Pancreas (tissue), 10 donors: ENCODE measurements at regions not wholly inside any gene's neighbourhood (a gene's known extent, or its start where the extent isn't known, plus 50 kb on each side); places are given as distances from the start of the nearest gene placed in this dataset.

Experiments used
- ATAC-seq, 4 donors: fragments of 200-7000 bp; cut with Tn5 transposase; one replicate each; pipeline versions ENCODE4 v1.8.0 to v1.9.1; 2020; ENCODE audit warnings: mild to moderate bottlenecking in 4 of 4, moderate library complexity in 4 of 4
- DNase-seq, 6 donors: peaks; one replicate each; pipeline ENCODE4 v3.0.0-alpha.2; 2020
- FAIRE-seq: peaks from 2 replicates; lab custom pipeline; 2012; peaks lifted over from hg19 to GRCh38; lab: Jason Lieb, UNC
- H3K27ac ChIP-seq, 4 donors: fragments of 200-600 bp; sonication (generic); 1 replicate in 3 of 4; 2 replicates in 1 of 4; pipeline versions ENCODE4 v1.5.0 to v1.8.0; 2020
- H3K27me3 ChIP-seq, 4 donors: fragments of 200-600 bp; one replicate each; pipeline ENCODE4 v1.8.0; 2021
- H3K36me3 ChIP-seq, 3 donors: fragments of 200-600 bp; sonication (generic) in 1 of 3; one replicate each; pipeline versions ENCODE4 v1.5.0 to v1.8.0; 2020 to 2021
- H3K4me1 ChIP-seq, 3 donors: fragments of 200-600 bp; one replicate each; pipeline ENCODE4 v1.8.0; 2021
- H3K4me3 ChIP-seq, 4 donors: fragments of 200-600 bp; sonication (generic) in 2 of 4; one replicate each; pipeline versions ENCODE4 v1.5.0 to v1.8.0; 2020 to 2021
- H3K9me3 ChIP-seq, 4 donors: fragments of 200-600 bp; one replicate each; pipeline ENCODE4 v1.8.0; 2021
- CTCF ChIP-seq, 4 donors: fragments of 200-600 bp; sonication (generic) in 3 of 4; IDR thresholded peaks; one replicate each; pipeline versions ENCODE4 v1.5.0 to v1.8.0; 2021; ENCODE audit warnings: antibody characterized with exemption in 4 of 4
- whole genome bisulfite sequencing, 2 donors: extraction: QIAGEN DNeasy Blood & Tissue Kit; methylation state at CpG; one replicate each; pipeline ENCODE4 v1.1.7; 2013; 5-methylcytosine and 5-hydroxymethylcytosine counted together
- intact Hi-C, 3 donors: fragments of 100-400 bp; cut with DNase I; formaldehyde crosslinking; loops; one replicate each; pipeline versions ENCODE4 v1.11.1 to v1.14.2; 2022
- donor health status: healthy with polysubstance abuse.
- donor health status: DM: no; HTN: no; CAD: no; lungs with moderate emphysema.
- donor health status: DM: no; HTN: no; CAD: no.
- donor health status: control.
- donor health status: control.
- donor health status: Bipolar disorder and iron deficiency.
- donor health status: DM: yes; HTN: yes; CAD: no.
- donor health status: DM: no; HTN: no; CAD: no.
- donor health status: DM: no; HTN: no; CAD: no.
- donor health status: DM: yes; HTN: yes; CAD: no.

DNA sequence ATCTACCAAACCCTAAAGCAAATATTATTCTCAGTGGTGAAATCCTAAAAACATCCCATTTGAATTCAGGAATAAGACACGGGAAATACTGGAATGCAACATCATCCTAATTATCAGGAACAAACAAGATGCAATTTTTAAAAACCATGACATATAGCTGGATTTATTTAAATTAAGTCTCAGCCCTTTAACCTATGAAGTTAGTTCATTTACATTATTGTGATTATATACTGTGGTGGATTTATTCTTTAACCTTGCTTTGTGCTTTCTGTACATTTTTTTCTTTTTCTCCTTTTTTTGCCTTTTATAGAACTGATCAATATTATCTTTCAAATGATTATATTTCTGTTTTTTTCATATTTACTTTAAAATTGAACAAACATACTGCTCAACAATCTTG lies 59.8 kb upstream of the ARMC2 start:
- ATAC-seq = no peak
- no peaks in the 10 kb centered on the region for H3K36me3 ChIP-seq
- no peak for FAIRE-seq
- TF ChIP-seq CTCF (IDR thresholded peaks at IDR 0.05) = no peak
- no peak overlapping the region for H3K4me3 ChIP-seq
- 77 to 78% methylated on average over 1 of the region's 1 CpG for WGBS, 2 donors
- peaks cover 1 to 5% (median 3%) of the 10 kb centered on the region in 3 donors for H3K4me1 ChIP-seq
- H3K9me3 ChIP-seq = no peaks in the 10 kb centered on the region
- no peak overlapping the region for H3K27ac ChIP-seq
- H3K27me3 ChIP-seq = no peaks in the 10 kb centered on the region
- DNase-seq = no peak
- intact Hi-C loops = loop anchor here in 2 of 3 donors (10.0 kb wide), 1 partner anchor 234 kb away; no protein-coding TSS in a partner anchor

DNA sequence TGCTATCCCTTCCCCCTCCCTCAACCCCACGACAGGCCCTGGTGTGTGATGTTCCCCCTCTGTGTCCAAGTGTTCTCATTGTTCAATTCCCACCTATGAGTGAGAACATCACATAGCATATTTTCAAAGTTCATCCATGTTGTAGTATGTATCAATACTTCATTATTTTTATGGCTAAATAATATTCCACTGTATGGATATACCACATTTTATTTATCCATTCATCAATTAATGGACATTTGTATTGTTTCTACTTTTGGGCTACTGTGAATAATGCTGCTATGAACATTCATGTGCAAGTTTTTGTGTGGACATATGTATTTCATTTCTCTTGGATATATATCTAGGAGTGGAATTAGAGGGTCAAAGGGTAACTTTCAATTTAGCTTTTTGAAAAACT lies 58.7 kb upstream of the ARMC2 start:
- TF ChIP-seq CTCF (IDR thresholded peaks at IDR 0.05) = no peak
- H3K36me3 ChIP-seq = no peaks in the 10 kb centered on the region
- ATAC-seq = no peak
- DNase-seq = no peak
- WGBS, 2 donors = 95 to 97% methylated on average over 1 of the region's 1 CpG
- no peak overlapping the region for H3K4me3 ChIP-seq
- peaks cover 7 to 13% (median 11%) of the 10 kb centered on the region in 3 donors for H3K4me1 ChIP-seq
- no peaks in the 10 kb centered on the region for H3K27me3 ChIP-seq
- no peak overlapping the region for H3K27ac ChIP-seq
- FAIRE-seq = peak; percentile 39
- no peaks in the 10 kb centered on the region for H3K9me3 ChIP-seq
- intact Hi-C loops = loop anchor here in 2 of 3 donors (10.0 kb wide), 1 partner anchor 235 kb away; no protein-coding TSS in a partner anchor

DNA sequence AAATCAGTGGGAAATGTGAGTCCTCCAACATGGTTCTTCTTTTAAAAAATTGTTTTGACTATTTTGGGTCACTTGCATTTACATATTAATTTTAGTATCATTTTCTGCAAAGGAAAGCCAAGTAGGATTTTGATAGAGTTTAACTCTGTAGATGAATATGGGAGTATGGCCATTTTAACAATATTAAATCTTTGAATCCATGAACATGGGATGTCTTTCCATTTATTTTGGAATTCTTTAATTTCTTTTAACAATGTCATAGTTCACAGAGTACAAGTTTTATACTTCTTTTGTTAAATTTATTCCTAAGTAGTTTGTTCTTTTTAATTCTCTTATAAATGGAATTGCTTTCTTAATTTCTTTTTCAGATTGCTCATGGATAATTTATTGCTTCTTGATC lies 56.5 kb upstream of the ARMC2 start:
- Histone ChIP-seq H3K27me3 (no peaks in the 10 kb centered on the region), H3K36me3 (no peaks in the 10 kb centered on the region), H3K9me3 (no peaks in the 10 kb centered on the region), H3K27ac (no peak overlapping the region), H3K4me1 (peaks cover 19 to 25% (median 21%) of the 10 kb centered on the region in 3 donors), H3K4me3 (no peak overlapping the region)
- ATAC-seq = no peak
- intact Hi-C loops = no loop called here
- FAIRE-seq = no peak
- TF ChIP-seq CTCF (IDR thresholded peaks at IDR 0.05) = no peak
- no peak for DNase-seq

DNA sequence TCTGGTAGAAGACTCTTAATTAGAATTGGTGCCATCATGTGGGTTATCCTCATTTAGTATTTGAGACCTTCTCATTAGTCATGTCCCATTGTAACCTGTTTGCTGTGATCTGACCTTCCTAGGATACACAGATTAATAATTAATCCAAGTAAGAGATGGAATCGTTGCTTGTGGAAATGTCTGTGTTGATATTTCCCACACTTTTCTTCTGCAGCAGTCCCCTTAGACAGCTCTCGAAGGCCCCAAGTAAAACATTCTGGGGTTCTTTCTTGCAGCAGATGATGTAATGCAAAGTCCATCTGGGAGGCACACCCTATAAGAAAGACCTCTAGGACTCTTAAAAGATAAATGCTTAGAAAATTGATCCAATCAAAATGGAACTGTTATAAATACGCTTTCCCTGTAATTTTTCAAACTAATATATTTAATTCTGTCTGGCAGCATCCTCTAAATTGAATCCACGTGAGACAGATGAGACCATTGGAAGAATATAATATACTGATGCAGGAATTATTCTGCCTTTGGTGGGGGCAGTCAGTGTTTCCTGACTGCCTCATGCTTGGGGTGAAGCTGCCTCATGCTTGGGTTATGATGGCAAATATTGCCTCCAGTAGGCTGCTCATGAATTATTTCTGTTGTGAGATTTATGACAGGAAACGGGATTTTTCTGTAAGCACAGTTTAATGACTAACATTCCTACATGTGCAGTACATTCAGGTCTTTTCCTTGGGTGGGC lies 54.5 kb upstream of the ARMC2 start:
- H3K27me3 ChIP-seq = no peaks in the 10 kb centered on the region
- FAIRE-seq (no peak), ATAC-seq (peak in 3 of 4 donors; percentile 60 to 74 (median 63)), DNase-seq (no peak)
- H3K36me3 ChIP-seq = no peaks in the 10 kb centered on the region
- peaks cover 33 to 40% (median 38%) of the 10 kb centered on the region in 3 donors for H3K4me1 ChIP-seq
- no peak for TF ChIP-seq CTCF (IDR thresholded peaks at IDR 0.05)
- intact Hi-C loops = no loop called here
- WGBS, 2 donors = 34 to 40% methylated on average over 5 of the region's 5 CpGs
- peak overlapping the region in 2 of 4 donors; percentile 6 to 50 for H3K27ac ChIP-seq
- H3K4me3 ChIP-seq = no peak overlapping the region
- H3K9me3 ChIP-seq = no peaks in the 10 kb centered on the region

DNA sequence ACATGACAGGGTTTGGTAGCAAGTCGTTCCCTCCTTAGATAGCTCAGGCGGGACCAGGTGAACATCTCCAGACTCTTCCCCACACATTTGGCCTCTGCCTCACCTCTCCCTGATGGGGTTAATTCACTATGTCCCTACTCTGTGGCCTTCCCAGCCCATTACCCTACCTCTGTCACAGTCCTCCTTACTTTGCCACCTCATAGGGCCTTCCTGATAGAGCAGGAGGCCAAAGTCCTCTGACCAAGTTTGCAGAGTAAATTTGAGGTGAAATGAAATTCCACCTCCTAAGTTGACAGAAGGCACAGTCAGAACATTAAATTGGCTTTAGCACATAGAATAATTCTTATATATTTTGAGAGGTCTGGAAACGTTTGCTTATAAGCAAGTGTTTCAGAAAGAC lies 53.1 kb upstream of the ARMC2 start:
- 53 to 55% methylated on average over 3 of the region's 3 CpGs for WGBS, 2 donors
- DNase-seq = no peak
- ATAC-seq = peak; percentile 54 to 69 (median 62)
- TF ChIP-seq CTCF (IDR thresholded peaks at IDR 0.05) = no peak
- no peak for FAIRE-seq
- peaks cover 33 to 40% (median 39%) of the 10 kb centered on the region in 3 donors for H3K4me1 ChIP-seq
- intact Hi-C loops = no loop called here
- H3K27me3 ChIP-seq = no peaks in the 10 kb centered on the region
- no peak overlapping the region for H3K4me3 ChIP-seq
- peak overlapping the region in 1 of 4 donors; percentile 3 for H3K27ac ChIP-seq
- H3K9me3 ChIP-seq = no peaks in the 10 kb centered on the region
- H3K36me3 ChIP-seq = no peaks in the 10 kb centered on the region
